HCT116 (cell line): ENCODE measurements at regions not wholly inside any gene's neighbourhood (a gene's known extent, or its start where the extent isn't known, plus 50 kb on each side); places are given as distances from the start of the nearest gene placed in this dataset.
"Not testable (repeated sequence)": the region's sequence is repeated elsewhere in the genome, so short reads cannot be mapped to it uniquely, and the experiment has no call there.

ENCODE experiments used
- ATAC-seq: fragments of 200-7000 bp; cut with Tn5 transposase; 2 replicates; pipeline ENCODE4 v1.9.1; 2020; ENCODE audit warnings: mild to moderate bottlenecking, moderate library complexity
- BruUV-seq: library from RNA; stranded (reverse); fragments of 400-500 nt; replicated peaks from 2 replicates; lab custom pipeline; 2021; lab: Mats Ljungman, UMichigan
- CTCF ChIA-PET: fragments of 300-600 bp; sonication (Branson Sonifier 250); formaldehyde crosslinking; loops from one replicate; lab custom pipeline; 2021; ENCODE audit warnings: antibody characterized with exemption; lab: Charles Lee
- POLR2A ChIA-PET: fragments of 300-600, 350-600 bp; sonication (Branson Sonifier 250); formaldehyde crosslinking; loops from one replicate; lab custom pipeline; 2021; ENCODE audit warnings: antibody characterized with exemption; lab: Charles Lee
- RAD21 ChIA-PET, 2 experiments: fragments of 300-600 bp; sonication (Branson Sonifier 250); formaldehyde crosslinking; loops; one replicate each; lab custom pipeline; 2023; ENCODE audit warnings: low total read pairs in 2 of 2; ENCODE audit not compliant: uncharacterized antibody in 2 of 2, unreplicated experiment in 2 of 2, low non-redundant PET in 1 of 2; lab: Charles Lee
- DNase-seq: peaks from one replicate; pipeline ENCODE4 v3.0.0-alpha.2; 2010; ENCODE audit warnings: low read depth, low spot score
- H2AFZ ChIP-seq: fragments of 200-600 bp; shearing (Covaris generic), sonication (generic); 2 replicates; pipeline ENCODE4 v1.6.1; 2017; ENCODE audit warnings: low read depth, mixed run types, mixed read lengths, antibody characterized with exemption, low read length; ENCODE audit not compliant: poor library complexity, severe bottlenecking
- H3K27ac ChIP-seq: 2 replicates; pipeline ENCODE4 v1.5.1; 2012; ENCODE audit warnings: low read depth, low read length
- H3K27me3 ChIP-seq: fragments of 200-600 bp; sonication (generic); 2 replicates; pipeline ENCODE4 v1.6.1; 2016; ENCODE audit warnings: mixed run types, low read length, mixed read lengths; ENCODE audit not compliant: insufficient read depth
- H3K36me3 ChIP-seq, 2 experiments: fragments of 200-500 bp in 1 of 2; fragments of 200-600 bp in 1 of 2; sonication (Bioruptor generic) in 1 of 2; sonication (generic) in 1 of 2; 2 replicates each; pipeline versions ENCODE4 v1.5.1 to v1.6.1; 2014 to 2016; ENCODE audit warnings: low read length in 2 of 2, inconsistent platforms in 1 of 2, mixed read lengths in 1 of 2, mixed run types in 1 of 2; ENCODE audit not compliant: insufficient read depth in 2 of 2, control insufficient read depth in 1 of 2
- H3K4me1 ChIP-seq, 2 experiments: fragments of 200-600 bp in 1 of 2; sonication (generic) in 1 of 2; 2 replicates each; pipeline versions ENCODE4 v1.5.1 to v1.6.1; 2012 to 2017; ENCODE audit warnings: low read length in 2 of 2, inconsistent platforms in 1 of 2, mild to moderate bottlenecking in 1 of 2, mixed read lengths in 1 of 2, mixed run types in 1 of 2, moderate library complexity in 1 of 2; ENCODE audit not compliant: insufficient read depth in 2 of 2, control insufficient read depth in 1 of 2
- H3K4me2 ChIP-seq: fragments of 200-600 bp; sonication (generic); 2 replicates; pipeline ENCODE4 v1.6.1; 2017; ENCODE audit warnings: mixed run types, low read length, mixed read lengths
- H3K4me3 ChIP-seq, 2 experiments: fragments of 200-600 bp in 1 of 2; sonication (generic) in 1 of 2; replicated peaks in 1 of 2; 2 replicates each; pipeline ENCODE4 v1.5.1; 2011 to 2016; ENCODE audit warnings: low read length in 2 of 2, control low read depth in 1 of 2, low read depth in 1 of 2, mild to moderate bottlenecking in 1 of 2, mixed read lengths in 1 of 2, mixed run types in 1 of 2
- H3K79me2 ChIP-seq: fragments of 200-600 bp; sonication (generic); 2 replicates; pipeline ENCODE4 v1.6.1; 2017; ENCODE audit warnings: mild to moderate bottlenecking, mixed run types, low read length, moderate library complexity, mixed read lengths; ENCODE audit not compliant: insufficient read depth
- H3K9ac ChIP-seq: fragments of 200-600 bp; sonication (generic); 2 replicates; pipeline ENCODE4 v1.6.1; 2016; ENCODE audit warnings: low read length, mixed read lengths
- H3K9me2 ChIP-seq: fragments of 200-600 bp; sonication (generic), shearing (Covaris generic); 2 replicates; pipeline ENCODE4 v1.6.1; 2017; ENCODE audit warnings: mixed run types, mild to moderate bottlenecking, moderate library complexity; ENCODE audit not compliant: insufficient read depth
- H3K9me3 ChIP-seq, 2 experiments: fragments of 200-500 bp in 1 of 2; fragments of 200-600 bp in 1 of 2; sonication (Bioruptor generic) in 1 of 2; sonication (generic) in 1 of 2; 2 replicates each; pipeline ENCODE4 v1.6.1; 2014 to 2017; ENCODE audit warnings: low read length in 2 of 2, mixed read lengths in 2 of 2, inconsistent platforms in 1 of 2, low read depth in 1 of 2, mild to moderate bottlenecking in 1 of 2, mixed run types in 1 of 2, moderate library complexity in 1 of 2; ENCODE audit not compliant: control insufficient read depth in 1 of 2, insufficient read depth in 1 of 2
- H4K20me1 ChIP-seq: fragments of 200-600 bp; sonication (generic), shearing (Covaris generic); 2 replicates; pipeline ENCODE4 v1.6.1; 2017; ENCODE audit warnings: mixed run types, mild to moderate bottlenecking, moderate library complexity; ENCODE audit not compliant: insufficient read depth
- ATF3 ChIP-seq: IDR thresholded peaks from 2 replicates; pipeline ENCODE4 v1.6.1; 2012
- CEBPB ChIP-seq: IDR thresholded peaks from 2 replicates; pipeline ENCODE4 v1.6.1; 2012; ENCODE audit warnings: low read depth
- EGR1 ChIP-seq: IDR thresholded peaks from 2 replicates; pipeline ENCODE4 v1.6.1; 2012; ENCODE audit warnings: low read depth
- EZH2phosphoT487 ChIP-seq: fragments of 200-600 bp; IDR thresholded peaks from 2 replicates; pipeline ENCODE4 v1.6.1; 2018; ENCODE audit warnings: antibody characterized with exemption, borderline replicate concordance
- JUND ChIP-seq: IDR thresholded peaks from 2 replicates; pipeline ENCODE4 v1.6.1; 2012
- POLR2AphosphoS5 ChIP-seq: IDR thresholded peaks from 2 replicates; pipeline ENCODE4 v1.6.1; 2011; ENCODE audit warnings: mild to moderate bottlenecking, low read depth, low read length, moderate library complexity
- RAD21 ChIP-seq: IDR thresholded peaks from 2 replicates; pipeline ENCODE4 v1.6.1; 2012; ENCODE audit warnings: low read depth, mild to moderate bottlenecking
- SRF ChIP-seq: IDR thresholded peaks from 2 replicates; pipeline ENCODE4 v1.6.1; 2012; ENCODE audit warnings: low read depth
- YY1 ChIP-seq: IDR thresholded peaks from 2 replicates; pipeline ENCODE4 v1.6.1; 2011; ENCODE audit warnings: low read length, low read depth, moderate library complexity, mild to moderate bottlenecking; ENCODE audit not compliant: insufficient replicate concordance; ENCODE audit errors: extremely low read depth
- ZNF274 ChIP-seq: fragments of 200-500 bp; sonication (Bioruptor generic); IDR thresholded peaks from 2 replicates; pipeline ENCODE4 v1.6.1; 2014; ENCODE audit warnings: mild to moderate bottlenecking, low read depth, low read length, inconsistent platforms
- intact Hi-C: fragments of 100-400 bp; cut with micrococcal nuclease; formaldehyde crosslinking; loops from 2 replicates; pipeline ENCODE4 v1.10.0; 2022

GRCh38 chr3:147705651-147706051 is 296.5 kb downstream of the ZIC1 start:
- Histone ChIP-seq H3K9me2 (no peaks in the 10 kb centered on the region), H3K4me3 (no peak overlapping the region), H3K79me2 (no peaks in the 10 kb centered on the region), H3K4me1 (no peaks in the 10 kb centered on the region), H3K36me3 (no peaks in the 10 kb centered on the region), H3K9ac (no peak overlapping the region), H3K9me3 (no peaks in the 10 kb centered on the region), H3K27me3 (no peaks in the 10 kb centered on the region), H3K4me2 (no peak overlapping the region), H2AFZ (no peak overlapping the region), H3K27ac (no peak overlapping the region), H4K20me1 (no peaks in the 10 kb centered on the region)
- POLR2A ChIA-PET, result no interaction called here
- intact Hi-C loops, result no loop called here
- ATAC-seq, result no peak
- RAD21 ChIA-PET, result no interaction called here
- no peak for DNase-seq
- TF ChIP-seq EGR1 (no peak), POLR2AphosphoS5 (no peak), EZH2phosphoT487 (no peak), CEBPB (no peak), ZNF274 (no peak), ATF3 (no peak), YY1 (no peak), SRF (no peak), JUND (no peak), RAD21 (no peak)
- no TSS peak for BruUV-seq
- CTCF ChIA-PET, result no interaction called here

GRCh38 chr3:147710753-147711152 is 301.6 kb downstream of the ZIC1 start:
- intact Hi-C loops, H3K79me2 ChIP-seq, H3K9me3 ChIP-seq, BruUV-seq, H4K20me1 ChIP-seq, DNase-seq, H3K4me3 ChIP-seq, RAD21 ChIA-PET, H3K27me3 ChIP-seq, H2AFZ ChIP-seq, H3K9ac ChIP-seq, H3K4me2 ChIP-seq, H3K4me1 ChIP-seq, H3K36me3 ChIP-seq, H3K9me2 ChIP-seq, ATAC-seq, H3K27ac ChIP-seq, POLR2A ChIA-PET, CTCF ChIA-PET: not testable (repeated sequence)
